Kidney epithelial cell (primary cell): ENCODE measurements at regions not wholly inside any gene's neighbourhood (a gene's known extent, or its start where the extent isn't known, plus 50 kb on each side); places are given as distances from the start of the nearest gene placed in this dataset.

Experiments
- DNase-seq: peaks from one replicate; pipeline ENCODE4 v3.0.0-alpha.2; 2010; ENCODE audit warnings: low read depth
- H3K27me3 ChIP-seq: 2 replicates; pipeline ENCODE4 v1.6.0; 2011; ENCODE audit warnings: low read length; ENCODE audit not compliant: control insufficient read depth, insufficient read depth
- H3K36me3 ChIP-seq: 2 replicates; pipeline ENCODE4 v1.5.1; 2011; ENCODE audit warnings: low read length; ENCODE audit not compliant: control insufficient read depth, insufficient read depth
- H3K4me3 ChIP-seq: 2 replicates; pipeline ENCODE4 v1.5.1; 2011; ENCODE audit warnings: low read depth, mild to moderate bottlenecking, control low read depth, low read length
- TF ChIP-seq, protein P1 (sequence below): IDR thresholded peaks from 2 replicates; pipeline ENCODE4 v1.5.1; 2011; ENCODE audit warnings: mild to moderate bottlenecking, moderate library complexity, low read length, control low read depth, inconsistent platforms; ENCODE audit not compliant: insufficient read depth, poor library complexity, severe bottlenecking

DNA sequence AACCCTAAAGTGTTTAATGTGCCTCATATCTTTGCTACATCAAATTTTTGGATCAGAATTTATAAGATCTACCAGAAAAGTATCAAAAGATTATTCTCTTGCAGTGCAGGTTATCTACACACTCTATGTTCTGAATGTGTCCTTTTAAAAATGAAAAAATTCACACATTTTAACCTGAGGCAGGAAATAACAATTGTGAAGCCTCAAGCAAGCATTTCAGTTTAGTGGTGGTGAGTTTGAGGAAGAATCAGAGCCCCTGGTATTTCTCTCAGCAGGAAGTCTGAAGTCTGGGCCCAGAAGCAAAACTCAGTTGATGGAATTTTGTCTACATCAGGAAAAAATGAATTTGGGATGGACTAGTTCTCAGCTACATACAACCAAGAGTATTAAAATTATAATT lies 137.0 kb upstream of the PZP start:
- no peaks in the 10 kb centered on the region for H3K36me3 ChIP-seq
- DNase-seq, result no peak
- TF ChIP-seq, protein P1, sequence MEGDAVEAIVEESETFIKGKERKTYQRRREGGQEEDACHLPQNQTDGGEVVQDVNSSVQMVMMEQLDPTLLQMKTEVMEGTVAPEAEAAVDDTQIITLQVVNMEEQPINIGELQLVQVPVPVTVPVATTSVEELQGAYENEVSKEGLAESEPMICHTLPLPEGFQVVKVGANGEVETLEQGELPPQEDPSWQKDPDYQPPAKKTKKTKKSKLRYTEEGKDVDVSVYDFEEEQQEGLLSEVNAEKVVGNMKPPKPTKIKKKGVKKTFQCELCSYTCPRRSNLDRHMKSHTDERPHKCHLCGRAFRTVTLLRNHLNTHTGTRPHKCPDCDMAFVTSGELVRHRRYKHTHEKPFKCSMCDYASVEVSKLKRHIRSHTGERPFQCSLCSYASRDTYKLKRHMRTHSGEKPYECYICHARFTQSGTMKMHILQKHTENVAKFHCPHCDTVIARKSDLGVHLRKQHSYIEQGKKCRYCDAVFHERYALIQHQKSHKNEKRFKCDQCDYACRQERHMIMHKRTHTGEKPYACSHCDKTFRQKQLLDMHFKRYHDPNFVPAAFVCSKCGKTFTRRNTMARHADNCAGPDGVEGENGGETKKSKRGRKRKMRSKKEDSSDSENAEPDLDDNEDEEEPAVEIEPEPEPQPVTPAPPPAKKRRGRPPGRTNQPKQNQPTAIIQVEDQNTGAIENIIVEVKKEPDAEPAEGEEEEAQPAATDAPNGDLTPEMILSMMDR, result no peak
- H3K27me3 ChIP-seq, result no peaks in the 10 kb centered on the region
- H3K4me3 ChIP-seq, result no peak overlapping the region

DNA sequence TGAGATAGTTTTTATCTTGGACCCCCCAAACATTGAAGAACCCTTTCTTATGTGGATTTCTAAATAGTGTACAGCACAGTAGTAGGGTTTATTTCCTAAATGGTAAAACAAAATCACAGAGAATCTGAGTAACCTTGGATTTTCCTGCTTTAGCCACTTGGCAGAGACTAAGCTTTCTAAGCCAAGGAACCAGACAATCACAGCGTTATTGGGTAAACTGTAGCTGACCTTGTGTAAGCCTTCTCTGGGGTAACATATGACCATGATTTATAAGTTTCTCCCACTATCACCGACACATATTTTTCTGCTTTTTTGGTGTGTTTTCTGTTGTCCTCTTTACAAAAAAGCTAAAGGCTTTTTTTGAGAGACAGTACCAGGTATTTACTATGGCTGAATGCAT lies 136.3 kb upstream of the PZP start:
- TF ChIP-seq, protein P1, result no peak
- Histone ChIP-seq H3K27me3 (no peaks in the 10 kb centered on the region), H3K4me3 (no peak overlapping the region), H3K36me3 (no peaks in the 10 kb centered on the region)
- DNase-seq, result no peak

DNA sequence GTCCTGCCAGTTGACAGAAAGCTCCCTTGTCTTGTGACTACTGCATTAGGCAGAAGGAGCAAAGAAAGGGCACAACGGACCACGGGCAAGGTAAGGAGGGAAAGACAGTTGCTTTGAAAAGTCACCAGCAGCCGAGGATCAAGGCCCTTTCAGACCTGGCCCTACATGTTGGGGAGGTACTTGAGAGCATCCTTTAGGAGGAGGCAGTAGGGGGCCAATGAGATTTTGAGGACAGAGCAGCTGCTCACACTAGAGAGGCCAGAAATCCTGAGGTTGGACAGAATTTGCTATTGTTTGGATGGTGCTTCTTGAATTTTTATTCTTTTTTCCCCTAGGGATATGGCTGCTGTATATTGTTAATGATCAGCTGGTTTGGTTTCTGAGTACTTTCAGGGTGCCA lies 135.5 kb upstream of the PZP start:
- Histone ChIP-seq H3K27me3 (no peaks in the 10 kb centered on the region), H3K36me3 (no peaks in the 10 kb centered on the region), H3K4me3 (no peak overlapping the region)
- TF ChIP-seq, protein P1, result no peak
- DNase-seq, result no peak

DNA sequence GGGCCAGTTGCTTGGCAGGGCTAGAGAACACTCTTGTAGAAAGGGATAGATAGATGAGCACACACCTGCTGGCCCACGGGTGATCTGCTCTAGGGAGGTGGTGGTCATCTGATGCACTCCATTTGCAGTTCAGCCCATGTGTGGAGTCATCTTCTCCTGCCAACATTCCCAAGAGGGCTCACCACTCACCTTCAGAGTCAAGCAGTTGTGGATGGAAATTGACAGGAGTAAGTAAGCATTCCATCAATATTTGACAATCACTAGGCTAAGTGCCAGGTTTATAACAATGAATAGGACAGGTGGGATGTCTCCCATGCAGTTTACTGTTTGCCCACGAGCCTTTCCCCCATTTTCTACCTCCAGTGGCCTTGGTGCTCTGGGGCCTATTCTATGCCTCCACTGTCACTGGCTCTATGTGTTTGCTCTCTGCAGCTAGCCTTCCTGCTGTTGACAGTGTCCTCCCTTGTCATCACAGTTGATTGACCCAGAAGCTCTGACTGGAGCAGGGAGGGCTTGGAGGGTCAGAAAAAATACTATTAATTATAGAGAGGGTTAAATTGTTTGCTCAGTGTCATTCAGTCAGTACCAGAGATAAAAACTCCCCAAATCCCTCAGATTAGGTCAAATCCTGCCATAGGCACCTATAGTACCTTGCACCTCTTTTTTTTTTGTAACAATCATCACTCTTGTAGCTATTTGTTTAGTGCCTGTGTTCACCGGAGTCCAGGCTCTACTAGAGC lies 134.6 kb upstream of the PZP start:
- H3K4me3 ChIP-seq, result no peak overlapping the region
- no peaks in the 10 kb centered on the region for H3K36me3 ChIP-seq
- DNase-seq, result no peak
- H3K27me3 ChIP-seq, result no peaks in the 10 kb centered on the region
- TF ChIP-seq, protein P1, result no peak

DNA sequence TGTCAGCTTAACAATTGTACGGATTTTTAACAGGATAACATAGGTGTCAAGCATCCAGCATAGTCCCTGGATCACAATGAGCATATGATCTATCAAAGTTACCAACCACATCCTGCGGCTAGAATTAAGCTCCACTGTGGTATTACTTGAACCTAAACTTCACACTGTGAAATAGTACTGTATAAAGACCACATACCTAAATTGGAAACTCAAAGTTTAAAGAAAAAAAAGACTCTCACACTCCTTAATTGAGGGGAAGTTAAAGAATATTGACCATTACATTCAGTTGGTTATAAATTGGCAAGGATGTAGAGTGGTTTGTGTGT lies 133.0 kb upstream of the PZP start:
- no peaks in the 10 kb centered on the region for H3K27me3 ChIP-seq
- TF ChIP-seq, protein P1, result no peak
- DNase-seq, result no peak

More for the DNA sequence above, 133.0 kb upstream of the PZP start:
- Histone ChIP-seq H3K4me3 (no peak overlapping the region), H3K36me3 (no peaks in the 10 kb centered on the region)
